HEK293 (cell line): ENCODE measurements at regions not wholly inside any gene's neighbourhood (a gene's known extent, or its start where the extent isn't known, plus 50 kb on each side); places are given as distances from the start of the nearest gene placed in this dataset.

Source experiments
- CTCF ChIA-PET: fragments of 350-600 bp; formaldehyde crosslinking; extraction: SDS; loops from one replicate; lab custom pipeline; 2021; ENCODE audit warnings: antibody characterized with exemption; lab: Yijun Ruan, JAX
- POLR2A ChIA-PET: fragments of 300-600 bp; formaldehyde crosslinking; extraction: SDS; loops from one replicate; lab custom pipeline; 2020; ENCODE audit warnings: antibody characterized with exemption, inconsistent platforms; lab: Yijun Ruan, JAX
- H3K27ac ChIP-seq: fragments of 200-500 bp; sonication (Bioruptor generic); 2 replicates; pipeline ENCODE4 v1.5.1; 2014; ENCODE audit warnings: low read depth, low read length, control low read depth, inconsistent platforms; ENCODE audit errors: extremely low read depth
- H3K36me3 ChIP-seq, 2 experiments: fragments of 200-500 bp in 1 of 2; sonication (Bioruptor generic) in 1 of 2; 1 replicate in 1 of 2; 2 replicates in 1 of 2; pipeline ENCODE4 v1.5.1; 2014 to 2017; ENCODE audit warnings: inconsistent platforms in 2 of 2, low read length in 2 of 2; ENCODE audit not compliant: control insufficient read depth in 2 of 2, insufficient read depth in 1 of 2
- H3K4me1 ChIP-seq: fragments of 200-500 bp; sonication (Bioruptor generic); 2 replicates; pipeline ENCODE4 v1.5.1; 2014; ENCODE audit warnings: mild to moderate bottlenecking, low read length, inconsistent platforms; ENCODE audit not compliant: control insufficient read depth, insufficient read depth
- H3K4me3 ChIP-seq: 2 replicates; pipeline ENCODE4 v1.5.1; 2011; ENCODE audit warnings: low read depth, mild to moderate bottlenecking, control low read depth, low read length, moderate library complexity
- H3K9me3 ChIP-seq: fragments of 200-500 bp; sonication (Bioruptor generic); 2 replicates; pipeline ENCODE4 v1.5.1; 2014; ENCODE audit warnings: low read depth, low read length, inconsistent platforms; ENCODE audit not compliant: control insufficient read depth, insufficient read depth
- GLIS2 ChIP-seq: fragments of 450-650 bp; formaldehyde crosslinking; IDR thresholded peaks from 2 replicates; pipeline ENCODE4 v1.5.1; 2016; ENCODE audit warnings: missing biosample characterization, missing genetic modification characterization
- SETDB1 ChIP-seq: IDR thresholded peaks from one replicate; pipeline ENCODE4 v1.6.1; 2017; ENCODE audit warnings: mild to moderate bottlenecking, low read length, moderate library complexity, mixed read lengths; ENCODE audit not compliant: insufficient read length
- ZBTB20 ChIP-seq: fragments of 450-650 bp; formaldehyde crosslinking; IDR thresholded peaks from 2 replicates; pipeline ENCODE4 v1.5.1; 2016; ENCODE audit warnings: missing biosample characterization, missing genetic modification characterization
- ZBTB48 ChIP-seq: fragments of 450-650 bp; formaldehyde crosslinking; IDR thresholded peaks from 2 replicates; pipeline ENCODE4 v1.5.1; 2016; ENCODE audit warnings: missing biosample characterization, missing genetic modification characterization
- ZFP3 ChIP-seq: fragments of 450-650 bp; formaldehyde crosslinking; IDR thresholded peaks from 2 replicates; pipeline ENCODE4 v1.5.1; 2016; ENCODE audit warnings: low read depth, missing biosample characterization, missing genetic modification characterization
- ZNF112 ChIP-seq: fragments of 450-650 bp; formaldehyde crosslinking; IDR thresholded peaks from 2 replicates; pipeline ENCODE4 v1.5.0; 2017; ENCODE audit warnings: missing biosample characterization, missing genetic modification characterization
- ZNF121 ChIP-seq: fragments of 450-650 bp; formaldehyde crosslinking; IDR thresholded peaks from 2 replicates; pipeline ENCODE4 v1.5.1; 2016; ENCODE audit warnings: missing biosample characterization, missing genetic modification characterization
- ZNF138 ChIP-seq: fragments of 450-650 bp; formaldehyde crosslinking; IDR thresholded peaks from 2 replicates; pipeline ENCODE4 v1.5.1; 2016; ENCODE audit warnings: missing biosample characterization, missing genetic modification characterization, borderline replicate concordance
- ZNF23 ChIP-seq: fragments of 450-650 bp; formaldehyde crosslinking; IDR thresholded peaks from 2 replicates; pipeline ENCODE4 v1.5.1; 2016; ENCODE audit warnings: missing biosample characterization, missing genetic modification characterization, borderline replicate concordance
- ZNF292 ChIP-seq: fragments of 450-650 bp; formaldehyde crosslinking; IDR thresholded peaks from 2 replicates; pipeline ENCODE4 v1.5.1; 2016; ENCODE audit warnings: low read depth, missing biosample characterization, missing genetic modification characterization, borderline replicate concordance
- ZNF341 ChIP-seq: fragments of 450-650 bp; formaldehyde crosslinking; IDR thresholded peaks from 2 replicates; pipeline ENCODE4; 2016; ENCODE audit warnings: low read depth, missing biosample characterization, missing genetic modification characterization
- ZNF37A ChIP-seq: fragments of 450-650 bp; IDR thresholded peaks from 2 replicates; pipeline ENCODE4 v1.5.1; 2018; ENCODE audit warnings: missing biosample characterization, missing genetic modification characterization
- ZNF423 ChIP-seq: fragments of 450-650 bp; formaldehyde crosslinking; IDR thresholded peaks from 2 replicates; pipeline ENCODE4 v1.5.1; 2016; ENCODE audit warnings: missing biosample characterization, missing genetic modification characterization
- ZNF560 ChIP-seq: fragments of 450-650 bp; formaldehyde crosslinking; IDR thresholded peaks from 2 replicates; pipeline ENCODE4 v1.5.1; 2017; ENCODE audit warnings: missing biosample characterization, missing genetic modification characterization, borderline replicate concordance
- ZNF626 ChIP-seq: fragments of 450-650 bp; sonication (Bioruptor Pico); formaldehyde crosslinking; IDR thresholded peaks from 2 replicates; pipeline ENCODE4 v1.5.1; 2018; ENCODE audit warnings: missing biosample characterization, missing genetic modification characterization, inconsistent platforms
- ZNF660 ChIP-seq: fragments of 450-650 bp; IDR thresholded peaks from 2 replicates; pipeline ENCODE4 v1.5.1; 2018; ENCODE audit warnings: missing biosample characterization, mild to moderate bottlenecking, missing genetic modification characterization
- ZNF747 ChIP-seq: fragments of 450-650 bp; formaldehyde crosslinking; IDR thresholded peaks from 2 replicates; pipeline ENCODE4 v1.5.1; 2016; ENCODE audit warnings: missing biosample characterization, missing genetic modification characterization
- ZNF830 ChIP-seq: fragments of 450-650 bp; IDR thresholded peaks from 2 replicates; pipeline ENCODE4 v1.5.0; 2018; ENCODE audit warnings: missing biosample characterization, missing genetic modification characterization, low read depth, mild to moderate bottlenecking, moderate library complexity
- TF ChIP-seq, protein P1 (sequence below): fragments of 450-650 bp; formaldehyde crosslinking; IDR thresholded peaks from 2 replicates; pipeline ENCODE4; 2016; ENCODE audit warnings: missing biosample characterization, missing genetic modification characterization
- TF ChIP-seq, protein P2 (sequence below): fragments of 450-650 bp; IDR thresholded peaks from 2 replicates; pipeline ENCODE4 v1.5.1; 2018; ENCODE audit warnings: missing biosample characterization, mild to moderate bottlenecking, missing genetic modification characterization
- TF ChIP-seq, protein P3 (sequence below): fragments of 450-650 bp; formaldehyde crosslinking; IDR thresholded peaks from 2 replicates; pipeline ENCODE4 v1.5.1; 2017; ENCODE audit warnings: missing biosample characterization, missing genetic modification characterization
- TF ChIP-seq, protein P4 (sequence below): fragments of 450-650 bp; formaldehyde crosslinking; IDR thresholded peaks from 2 replicates; pipeline ENCODE4 v1.5.1; 2016; ENCODE audit warnings: missing biosample characterization, missing genetic modification characterization
- TF ChIP-seq, protein P5 (sequence below): fragments of 450-650 bp; formaldehyde crosslinking; IDR thresholded peaks from 2 replicates; pipeline ENCODE4 v1.5.1; 2017; ENCODE audit warnings: missing biosample characterization, missing genetic modification characterization

DNA sequence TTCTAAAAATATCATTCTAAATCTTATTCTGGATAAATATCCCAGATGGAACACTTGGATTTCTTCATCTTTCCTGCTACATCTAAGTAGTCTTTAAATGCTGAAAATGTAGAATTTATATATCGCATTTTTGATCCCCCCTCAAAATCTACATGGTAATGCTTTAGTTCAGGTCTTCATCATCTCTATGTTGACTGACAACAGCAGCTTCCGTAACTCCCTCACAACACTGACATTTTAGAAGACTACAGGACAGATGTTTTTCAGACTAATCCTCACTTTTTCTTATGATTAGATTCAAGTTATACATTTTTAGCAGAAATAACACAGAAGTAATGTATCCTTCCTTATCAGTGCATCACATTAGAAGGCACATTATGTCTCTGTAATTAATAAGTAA is 336.5 kb downstream of the LMO4 start (continued):
- TF ChIP-seq, protein P1, sequence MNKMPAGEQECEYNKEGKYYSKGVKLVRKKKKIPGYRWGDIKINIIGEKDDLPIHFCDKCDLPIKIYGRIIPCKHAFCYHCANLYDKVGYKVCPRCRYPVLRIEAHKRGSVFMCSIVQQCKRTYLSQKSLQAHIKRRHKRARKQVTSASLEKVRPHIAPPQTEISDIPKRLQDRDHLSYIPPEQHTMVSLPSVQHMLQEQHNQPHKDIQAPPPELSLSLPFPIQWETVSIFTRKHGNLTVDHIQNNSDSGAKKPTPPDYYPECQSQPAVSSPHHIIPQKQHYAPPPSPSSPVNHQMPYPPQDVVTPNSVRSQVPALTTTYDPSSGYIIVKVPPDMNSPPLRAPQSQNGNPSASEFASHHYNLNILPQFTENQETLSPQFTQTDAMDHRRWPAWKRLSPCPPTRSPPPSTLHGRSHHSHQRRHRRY (tag by site-specific recombination) = no peak
- TF ChIP-seq ZNF626 (tag by site-specific recombination) (no peak), ZNF112 (tag by site-specific recombination) (no peak)
- TF ChIP-seq, protein P2, sequence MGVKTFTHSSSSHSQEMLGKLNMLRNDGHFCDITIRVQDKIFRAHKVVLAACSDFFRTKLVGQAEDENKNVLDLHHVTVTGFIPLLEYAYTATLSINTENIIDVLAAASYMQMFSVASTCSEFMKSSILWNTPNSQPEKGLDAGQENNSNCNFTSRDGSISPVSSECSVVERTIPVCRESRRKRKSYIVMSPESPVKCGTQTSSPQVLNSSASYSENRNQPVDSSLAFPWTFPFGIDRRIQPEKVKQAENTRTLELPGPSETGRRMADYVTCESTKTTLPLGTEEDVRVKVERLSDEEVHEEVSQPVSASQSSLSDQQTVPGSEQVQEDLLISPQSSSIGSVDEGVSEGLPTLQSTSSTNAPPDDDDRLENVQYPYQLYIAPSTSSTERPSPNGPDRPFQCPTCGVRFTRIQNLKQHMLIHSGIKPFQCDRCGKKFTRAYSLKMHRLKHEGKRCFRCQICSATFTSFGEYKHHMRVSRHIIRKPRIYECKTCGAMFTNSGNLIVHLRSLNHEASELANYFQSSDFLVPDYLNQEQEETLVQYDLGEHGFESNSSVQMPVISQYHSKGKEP (tag by site-specific recombination) = no peak

DNA sequence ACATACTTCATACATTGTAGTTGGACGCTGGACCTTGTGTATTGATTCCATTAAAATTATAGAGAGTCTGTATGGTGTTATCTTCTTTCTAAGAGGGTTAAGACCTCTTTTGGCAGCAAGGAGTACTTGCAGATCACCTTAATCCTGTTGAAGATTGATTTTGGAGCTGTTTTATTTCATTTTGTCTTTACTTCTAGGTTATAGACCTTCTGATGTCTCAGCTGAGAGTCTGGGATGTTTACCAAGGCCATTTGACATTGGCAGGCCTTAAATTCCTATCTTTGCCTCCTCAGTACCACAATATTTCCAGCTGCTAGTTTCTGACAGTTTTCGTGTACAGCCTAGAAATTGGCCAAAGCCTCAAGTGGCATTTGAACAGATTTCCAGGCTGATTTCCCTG is 338.0 kb downstream of the LMO4 start:
- Histone ChIP-seq H3K4me3 (no peak overlapping the region), H3K4me1 (no peaks in the 10 kb centered on the region), H3K9me3 (no peaks in the 10 kb centered on the region), H3K36me3 (no peaks in the 10 kb centered on the region), H3K27ac (no peak overlapping the region)
- TF ChIP-seq ZNF660 (tag by site-specific recombination) (no peak), ZNF37A (tag by site-specific recombination) (no peak), ZNF121 (tag by site-specific recombination) (no peak), GLIS2 (no peak)
- POLR2A ChIA-PET = no interaction called here
- CTCF ChIA-PET = interaction anchor here (0.5 to 1.1 kb wide), 4 partner anchors 169 to 990 kb away, joined by 3 read pairs; no protein-coding TSS in a partner anchor

DNA sequence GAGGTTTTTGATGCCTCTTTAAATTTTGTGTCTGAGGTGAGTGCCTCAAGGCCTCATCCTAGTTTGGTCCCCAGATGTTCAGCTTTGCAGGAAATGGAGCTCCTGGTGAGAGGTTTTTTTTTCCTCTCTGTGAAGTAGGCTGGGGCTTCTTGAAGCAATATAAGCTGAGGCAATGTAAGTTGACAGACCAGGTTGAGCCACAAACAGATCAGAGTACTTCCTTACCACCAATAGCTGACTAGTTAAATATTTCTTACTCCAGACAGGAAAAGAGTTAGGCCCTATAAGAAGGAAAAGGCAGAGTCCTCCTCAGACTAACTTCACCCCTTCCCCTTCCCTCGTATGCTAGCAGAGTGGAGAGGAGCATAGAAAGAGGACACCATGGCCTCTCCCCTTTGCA is 341.0 kb downstream of the LMO4 start:
- no peak for TF ChIP-seq ZNF292
- no peak for TF ChIP-seq ZBTB48 (tag by site-specific recombination)
- TF ChIP-seq ZNF423 (tag by site-specific recombination) = no peak
- TF ChIP-seq, protein P3, sequence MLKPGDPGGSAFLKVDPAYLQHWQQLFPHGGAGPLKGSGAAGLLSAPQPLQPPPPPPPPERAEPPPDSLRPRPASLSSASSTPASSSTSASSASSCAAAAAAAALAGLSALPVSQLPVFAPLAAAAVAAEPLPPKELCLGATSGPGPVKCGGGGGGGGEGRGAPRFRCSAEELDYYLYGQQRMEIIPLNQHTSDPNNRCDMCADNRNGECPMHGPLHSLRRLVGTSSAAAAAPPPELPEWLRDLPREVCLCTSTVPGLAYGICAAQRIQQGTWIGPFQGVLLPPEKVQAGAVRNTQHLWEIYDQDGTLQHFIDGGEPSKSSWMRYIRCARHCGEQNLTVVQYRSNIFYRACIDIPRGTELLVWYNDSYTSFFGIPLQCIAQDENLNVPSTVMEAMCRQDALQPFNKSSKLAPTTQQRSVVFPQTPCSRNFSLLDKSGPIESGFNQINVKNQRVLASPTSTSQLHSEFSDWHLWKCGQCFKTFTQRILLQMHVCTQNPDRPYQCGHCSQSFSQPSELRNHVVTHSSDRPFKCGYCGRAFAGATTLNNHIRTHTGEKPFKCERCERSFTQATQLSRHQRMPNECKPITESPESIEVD (tag by site-specific recombination) = no peak
- TF ChIP-seq ZNF138 (tag by site-specific recombination) = no peak
- TF ChIP-seq, protein P4, sequence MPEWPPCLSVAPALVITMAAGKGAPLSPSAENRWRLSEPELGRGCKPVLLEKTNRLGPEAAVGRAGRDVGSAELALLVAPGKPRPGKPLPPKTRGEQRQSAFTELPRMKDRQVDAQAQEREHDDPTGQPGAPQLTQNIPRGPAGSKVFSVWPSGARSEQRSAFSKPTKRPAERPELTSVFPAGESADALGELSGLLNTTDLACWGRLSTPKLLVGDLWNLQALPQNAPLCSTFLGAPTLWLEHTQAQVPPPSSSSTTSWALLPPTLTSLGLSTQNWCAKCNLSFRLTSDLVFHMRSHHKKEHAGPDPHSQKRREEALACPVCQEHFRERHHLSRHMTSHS (tag by site-specific recombination) = no peak
- TF ChIP-seq ZBTB20 (tag by site-specific recombination) = no peak
- TF ChIP-seq, protein P5, sequence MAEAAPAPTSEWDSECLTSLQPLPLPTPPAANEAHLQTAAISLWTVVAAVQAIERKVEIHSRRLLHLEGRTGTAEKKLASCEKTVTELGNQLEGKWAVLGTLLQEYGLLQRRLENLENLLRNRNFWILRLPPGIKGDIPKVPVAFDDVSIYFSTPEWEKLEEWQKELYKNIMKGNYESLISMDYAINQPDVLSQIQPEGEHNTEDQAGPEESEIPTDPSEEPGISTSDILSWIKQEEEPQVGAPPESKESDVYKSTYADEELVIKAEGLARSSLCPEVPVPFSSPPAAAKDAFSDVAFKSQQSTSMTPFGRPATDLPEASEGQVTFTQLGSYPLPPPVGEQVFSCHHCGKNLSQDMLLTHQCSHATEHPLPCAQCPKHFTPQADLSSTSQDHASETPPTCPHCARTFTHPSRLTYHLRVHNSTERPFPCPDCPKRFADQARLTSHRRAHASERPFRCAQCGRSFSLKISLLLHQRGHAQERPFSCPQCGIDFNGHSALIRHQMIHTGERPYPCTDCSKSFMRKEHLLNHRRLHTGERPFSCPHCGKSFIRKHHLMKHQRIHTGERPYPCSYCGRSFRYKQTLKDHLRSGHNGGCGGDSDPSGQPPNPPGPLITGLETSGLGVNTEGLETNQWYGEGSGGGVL = no peak
- TF ChIP-seq ZNF626 (tag by site-specific recombination) = no peak
- no peak for TF ChIP-seq ZNF560 (tag by site-specific recombination)
- TF ChIP-seq SETDB1 = no peak
- TF ChIP-seq ZFP3 = no peak
- TF ChIP-seq ZNF747 (tag by site-specific recombination) = no peak
- TF ChIP-seq ZNF23 = no peak
- no peak for TF ChIP-seq ZNF830 (tag by site-specific recombination)
- TF ChIP-seq ZNF341 (tag by site-specific recombination) = no peak
- TF ChIP-seq, all 188 proteins: peak for 0
- Histone ChIP-seq H3K4me3 (no peak overlapping the region), H3K27ac (no peak overlapping the region), H3K9me3 (no peaks in the 10 kb centered on the region), H3K4me1 (no peaks in the 10 kb centered on the region), H3K36me3 (no peaks in the 10 kb centered on the region)
- ChIA-PET POLR2A (no interaction called here), CTCF (interaction anchor here (0.7 kb wide), 1 partner anchor 103 kb away, joined by 3 read pairs; no protein-coding TSS in a partner anchor)
